DND-41 (cell line): ENCODE measurements at regions not wholly inside any gene's neighbourhood (a gene's known extent, or its start where the extent isn't known, plus 50 kb on each side); places are given as distances from the start of the nearest gene placed in this dataset.

Experiments used
- CTCF ChIP-seq: IDR thresholded peaks from 2 replicates; pipeline ENCODE4 v1.5.1; 2012; ENCODE audit warnings: borderline replicate concordance, low read length, moderate library complexity, mild to moderate bottlenecking; ENCODE audit not compliant: poor library complexity, severe bottlenecking; ENCODE audit errors: extremely low read depth
- EZH2 ChIP-seq: IDR thresholded peaks from 3 replicates; pipeline ENCODE4 v1.6.1; 2012; ENCODE audit warnings: borderline replicate concordance, low read depth, mild to moderate bottlenecking, moderate library complexity, low read length, inconsistent platforms; ENCODE audit not compliant: severe bottlenecking

- TF ChIP-seq EZH2 (no peak), CTCF (no peak)
These were observed 926.6 kb downstream of the TBC1D32 start for GRCh38 chr6:120407696-120408095.
